Fibroblast of lung (primary cell): ENCODE measurements at regions not wholly inside any gene's neighbourhood (a gene's known extent, or its start where the extent isn't known, plus 50 kb on each side); places are given as distances from the start of the nearest gene placed in this dataset.

ENCODE experiments used
- CTCF ChIP-seq, 2 donors: IDR thresholded peaks in 1 of 2; conservative IDR thresholded peaks in 1 of 2; 1 replicate in 1 of 2; 2 replicates in 1 of 2; pipeline ENCODE4 v1.5.1; 2011 to 2012; ENCODE audit warnings: low read length in 2 of 2, control low read depth in 1 of 2, inconsistent platforms in 1 of 2, low read depth in 1 of 2, mild to moderate bottlenecking in 1 of 2
- EZH2 ChIP-seq: IDR thresholded peaks from 2 replicates; pipeline ENCODE4 v1.5.1; 2012; ENCODE audit warnings: low read length, control low read depth, mild to moderate bottlenecking; ENCODE audit errors: missing control alignments

- TF ChIP-seq EZH2 (no peak), CTCF (conservative IDR thresholded peaks at IDR 0.05 in 1 of 2, IDR thresholded peaks at IDR 0.05 in 1 of 2; ENCODE audit: low read depth in 1 of 2, low read length in 2 of 2) (no peak)
Observed at GRCh38 chr4:55013431-55013955, 111.9 kb downstream of the KDR start.
